ENCODE measurements at regions not wholly inside any gene's neighbourhood (a gene's known extent, or its start where the extent isn't known, plus 50 kb on each side); places are given as distances from the start of the nearest gene placed in this dataset.

DNA sequence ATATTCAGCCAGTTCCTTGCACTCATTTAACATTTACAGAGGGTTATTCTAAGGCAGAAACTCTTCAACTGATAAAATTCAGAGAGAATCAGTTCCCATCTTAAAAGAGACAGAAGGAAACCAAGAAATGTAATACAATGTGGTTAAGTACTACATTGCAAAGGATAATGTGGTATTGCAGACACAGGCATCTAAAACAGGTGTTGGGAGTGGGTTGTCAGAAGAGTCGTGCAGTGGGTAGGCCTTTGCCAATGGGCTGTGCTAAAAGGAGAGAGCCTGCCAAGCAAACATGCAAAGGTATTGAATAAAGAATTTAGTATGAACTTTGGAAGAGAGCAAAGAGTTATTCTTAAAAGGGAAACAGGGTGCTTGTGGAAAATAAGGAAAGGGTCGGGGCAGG lies 1044.4 kb upstream of the DIAPH2 start:
- TF ChIP-seq, protein P1, sequence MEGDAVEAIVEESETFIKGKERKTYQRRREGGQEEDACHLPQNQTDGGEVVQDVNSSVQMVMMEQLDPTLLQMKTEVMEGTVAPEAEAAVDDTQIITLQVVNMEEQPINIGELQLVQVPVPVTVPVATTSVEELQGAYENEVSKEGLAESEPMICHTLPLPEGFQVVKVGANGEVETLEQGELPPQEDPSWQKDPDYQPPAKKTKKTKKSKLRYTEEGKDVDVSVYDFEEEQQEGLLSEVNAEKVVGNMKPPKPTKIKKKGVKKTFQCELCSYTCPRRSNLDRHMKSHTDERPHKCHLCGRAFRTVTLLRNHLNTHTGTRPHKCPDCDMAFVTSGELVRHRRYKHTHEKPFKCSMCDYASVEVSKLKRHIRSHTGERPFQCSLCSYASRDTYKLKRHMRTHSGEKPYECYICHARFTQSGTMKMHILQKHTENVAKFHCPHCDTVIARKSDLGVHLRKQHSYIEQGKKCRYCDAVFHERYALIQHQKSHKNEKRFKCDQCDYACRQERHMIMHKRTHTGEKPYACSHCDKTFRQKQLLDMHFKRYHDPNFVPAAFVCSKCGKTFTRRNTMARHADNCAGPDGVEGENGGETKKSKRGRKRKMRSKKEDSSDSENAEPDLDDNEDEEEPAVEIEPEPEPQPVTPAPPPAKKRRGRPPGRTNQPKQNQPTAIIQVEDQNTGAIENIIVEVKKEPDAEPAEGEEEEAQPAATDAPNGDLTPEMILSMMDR (IDR thresholded peaks at IDR 0.05; ENCODE audit: low read depth, low read length, missing control alignments): no peak
- no peak for DNase-seq (ENCODE audit: low read depth)
- no peak overlapping the region for H3K4me3 ChIP-seq (ENCODE audit: low read depth, low read length)

DNA sequence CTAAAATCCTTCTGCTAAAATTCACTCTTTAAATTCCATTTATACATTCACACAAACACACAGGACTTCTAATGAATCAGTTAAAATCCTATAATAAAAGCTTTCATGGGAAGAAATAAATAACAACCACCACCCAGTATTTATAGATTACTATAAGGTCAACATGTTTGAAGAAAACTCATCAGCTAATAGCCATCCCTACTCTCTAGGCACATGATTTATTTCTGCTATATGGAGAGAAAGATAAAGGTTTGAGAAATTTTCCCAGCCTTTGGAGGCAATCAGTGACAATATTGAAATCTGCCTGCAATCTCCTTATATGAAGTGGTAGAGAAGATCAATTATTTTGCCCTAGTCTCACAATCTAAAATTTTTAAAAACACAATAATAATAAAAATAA lies 1038.9 kb upstream of the DIAPH2 start:
- no peak overlapping the region for H3K4me3 ChIP-seq (ENCODE audit: low read depth, low read length)
- DNase-seq (ENCODE audit: low read depth): no peak
- TF ChIP-seq, protein P1 (IDR thresholded peaks at IDR 0.05; ENCODE audit: low read depth, low read length, missing control alignments): no peak

DNA sequence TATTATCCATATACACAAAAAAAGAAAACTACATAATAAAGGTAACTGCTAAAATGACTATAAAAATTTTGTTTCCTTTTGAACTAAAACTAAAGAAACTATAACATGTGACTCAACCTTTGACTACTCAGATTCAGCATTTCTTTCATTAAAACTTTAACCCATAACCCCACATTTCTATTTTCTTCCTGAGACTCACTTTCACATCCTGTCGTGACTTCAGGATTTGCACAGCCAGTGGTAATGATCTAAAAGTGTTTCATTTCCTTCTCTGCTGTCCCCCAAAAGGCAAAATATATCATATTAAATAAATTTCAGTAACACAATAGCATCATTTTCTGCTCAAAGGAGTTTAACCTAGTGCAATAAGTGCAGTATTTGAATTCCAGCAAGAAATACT lies 1022.4 kb upstream of the DIAPH2 start:
- no peak overlapping the region for H3K4me3 ChIP-seq (ENCODE audit: low read depth, low read length)
- TF ChIP-seq, protein P1 (IDR thresholded peaks at IDR 0.05; ENCODE audit: low read depth, low read length, missing control alignments): no peak
- no peak for DNase-seq (ENCODE audit: low read depth)

DNA sequence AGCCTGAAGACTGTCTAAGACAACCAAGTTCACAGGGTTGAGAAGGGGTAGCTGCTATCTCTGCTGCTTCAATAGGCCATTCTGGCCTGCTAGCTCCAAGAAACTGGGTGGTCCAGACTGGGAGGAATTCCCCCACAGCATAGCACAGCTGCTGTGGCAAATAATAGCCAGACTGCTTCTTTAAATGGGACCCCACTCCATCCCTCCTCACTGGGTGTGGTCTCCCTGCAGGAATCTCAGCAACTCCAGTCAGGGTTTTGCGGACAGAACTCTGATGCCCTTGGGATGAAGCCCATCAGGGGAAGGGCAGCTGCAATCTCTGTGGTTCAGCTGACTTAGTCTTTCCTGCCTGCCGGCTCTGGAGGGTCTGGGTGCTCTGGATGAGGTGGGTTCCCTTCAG lies 1018.6 kb upstream of the DIAPH2 start:
- TF ChIP-seq, protein P1 (IDR thresholded peaks at IDR 0.05; ENCODE audit: low read depth, low read length, missing control alignments): no peak
- DNase-seq (ENCODE audit: low read depth): no peak
- H3K4me3 ChIP-seq (ENCODE audit: low read depth, low read length): no peak overlapping the region

DNA sequence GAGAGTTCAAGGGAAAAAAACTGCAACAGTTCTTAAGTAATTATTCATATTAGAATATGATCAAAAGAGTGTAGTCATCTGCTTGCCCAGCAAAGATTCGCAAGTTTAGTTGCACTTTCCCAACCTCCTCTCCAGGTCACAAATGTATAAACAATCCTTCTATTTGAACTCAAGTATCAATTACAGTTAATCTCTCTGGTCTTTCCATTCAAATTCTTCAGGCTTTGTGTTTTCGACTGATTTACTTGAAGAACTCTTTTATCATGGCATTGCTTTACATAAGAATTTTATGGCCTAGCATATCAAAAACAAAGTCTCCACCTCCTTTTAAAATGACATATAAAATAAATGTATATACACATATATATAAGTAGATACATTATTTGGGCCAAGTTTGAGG lies 1009.6 kb upstream of the DIAPH2 start:
- DNase-seq (ENCODE audit: low read depth): no peak
- TF ChIP-seq, protein P1 (IDR thresholded peaks at IDR 0.05; ENCODE audit: low read depth, low read length, missing control alignments): no peak
- no peak overlapping the region for H3K4me3 ChIP-seq (ENCODE audit: low read depth, low read length)

DNA sequence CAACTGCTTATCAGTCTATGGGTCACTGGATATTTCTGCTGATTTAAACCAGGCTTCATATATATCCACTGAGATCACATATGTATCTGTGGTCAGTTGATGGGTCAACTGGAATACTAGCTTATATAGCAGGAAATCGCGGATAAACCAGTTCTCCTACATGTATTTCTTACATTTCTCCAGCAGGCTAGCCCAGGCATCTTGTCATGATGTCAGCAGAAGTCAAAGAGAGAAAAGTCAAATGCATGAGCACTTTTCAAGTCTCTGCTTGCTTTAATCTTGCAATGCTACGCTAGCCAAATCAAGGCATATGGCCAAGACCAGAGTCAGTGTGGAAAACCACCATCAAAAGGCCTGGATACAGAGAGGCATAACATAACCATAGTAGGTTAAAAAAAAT lies 1008.8 kb upstream of the DIAPH2 start:
- no peak for DNase-seq (ENCODE audit: low read depth)
- TF ChIP-seq, protein P1 (IDR thresholded peaks at IDR 0.05; ENCODE audit: low read depth, low read length, missing control alignments): no peak
- no peak overlapping the region for H3K4me3 ChIP-seq (ENCODE audit: low read depth, low read length)

DNA sequence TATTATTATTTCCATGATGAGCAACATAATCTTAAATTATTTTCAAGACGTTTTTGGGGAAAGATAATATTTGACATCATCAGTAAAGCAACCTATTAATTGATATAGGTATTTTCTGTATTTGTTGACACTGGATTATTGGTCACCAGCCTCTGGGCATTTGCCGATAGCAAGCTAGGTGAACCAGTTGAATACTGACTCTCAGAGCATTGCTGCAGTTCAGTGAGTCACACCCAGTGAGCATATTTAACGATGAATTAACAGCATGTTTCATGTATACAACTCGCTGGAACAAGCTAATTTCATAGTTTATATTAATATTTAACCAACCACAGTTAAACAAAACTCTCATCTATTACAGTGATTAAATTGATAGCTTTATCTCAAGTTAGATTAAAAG lies 1006.0 kb upstream of the DIAPH2 start:
- TF ChIP-seq, protein P1 (IDR thresholded peaks at IDR 0.05; ENCODE audit: low read depth, low read length, missing control alignments): no peak
- H3K4me3 ChIP-seq (ENCODE audit: low read depth, low read length): no peak overlapping the region
- no peak for DNase-seq (ENCODE audit: low read depth)

Data from GM12864 (cell line).